ENCODE measurements at regions not wholly inside any gene's neighbourhood (a gene's known extent, or its start where the extent isn't known, plus 50 kb on each side); places are given as distances from the start of the nearest gene placed in this dataset.
"Not testable (repeated sequence)": the region's sequence is repeated elsewhere in the genome, so short reads cannot be mapped to it uniquely, and the experiment has no call there.

GRCh38 chr5:167104351-167104750, 1187.1 kb upstream of the WWC1 start:
- Histone ChIP-seq H3K36me3 (ENCODE audit: control insufficient read depth, insufficient read depth, low read length) (no peaks in the 10 kb centered on the region), H3K4me3 (ENCODE audit: low read depth, low read length) (no peak overlapping the region), H3K27me3 (ENCODE audit: control insufficient read depth, insufficient read depth, low read length) (no peaks in the 10 kb centered on the region)
- DNase-seq (ENCODE audit: low read depth), result no peak
- TF ChIP-seq, protein P1, sequence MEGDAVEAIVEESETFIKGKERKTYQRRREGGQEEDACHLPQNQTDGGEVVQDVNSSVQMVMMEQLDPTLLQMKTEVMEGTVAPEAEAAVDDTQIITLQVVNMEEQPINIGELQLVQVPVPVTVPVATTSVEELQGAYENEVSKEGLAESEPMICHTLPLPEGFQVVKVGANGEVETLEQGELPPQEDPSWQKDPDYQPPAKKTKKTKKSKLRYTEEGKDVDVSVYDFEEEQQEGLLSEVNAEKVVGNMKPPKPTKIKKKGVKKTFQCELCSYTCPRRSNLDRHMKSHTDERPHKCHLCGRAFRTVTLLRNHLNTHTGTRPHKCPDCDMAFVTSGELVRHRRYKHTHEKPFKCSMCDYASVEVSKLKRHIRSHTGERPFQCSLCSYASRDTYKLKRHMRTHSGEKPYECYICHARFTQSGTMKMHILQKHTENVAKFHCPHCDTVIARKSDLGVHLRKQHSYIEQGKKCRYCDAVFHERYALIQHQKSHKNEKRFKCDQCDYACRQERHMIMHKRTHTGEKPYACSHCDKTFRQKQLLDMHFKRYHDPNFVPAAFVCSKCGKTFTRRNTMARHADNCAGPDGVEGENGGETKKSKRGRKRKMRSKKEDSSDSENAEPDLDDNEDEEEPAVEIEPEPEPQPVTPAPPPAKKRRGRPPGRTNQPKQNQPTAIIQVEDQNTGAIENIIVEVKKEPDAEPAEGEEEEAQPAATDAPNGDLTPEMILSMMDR (IDR thresholded peaks at IDR 0.05; ENCODE audit: insufficient read depth, low read length, poor library complexity, severe bottlenecking), result no peak

DNA sequence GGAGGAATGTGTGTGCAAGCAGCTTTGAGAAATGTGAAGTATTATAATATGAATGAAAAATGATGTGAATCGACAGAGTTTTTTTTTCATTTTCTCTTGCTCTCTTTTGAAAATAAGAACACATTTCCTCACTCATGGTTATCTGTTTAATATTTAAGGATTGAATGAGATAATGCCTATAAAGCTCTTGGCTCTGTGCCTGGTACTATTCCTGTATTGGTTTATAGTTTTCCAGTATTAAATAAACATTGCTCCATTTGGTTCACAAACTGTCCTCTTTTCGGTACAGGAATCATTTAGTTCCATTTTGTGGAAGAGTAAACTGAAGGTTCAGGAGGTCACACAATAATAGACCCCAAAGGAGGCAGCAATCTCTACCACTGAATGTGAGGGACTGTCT, 1185.5 kb upstream of the WWC1 start:
- TF ChIP-seq, protein P1 (IDR thresholded peaks at IDR 0.05; ENCODE audit: insufficient read depth, low read length, poor library complexity, severe bottlenecking), result no peak
- no peak for DNase-seq (ENCODE audit: low read depth)
- Histone ChIP-seq H3K27me3 (ENCODE audit: control insufficient read depth, insufficient read depth, low read length) (no peaks in the 10 kb centered on the region), H3K36me3 (ENCODE audit: control insufficient read depth, insufficient read depth, low read length) (no peaks in the 10 kb centered on the region), H3K4me3 (ENCODE audit: low read depth, low read length) (no peak overlapping the region)

DNA sequence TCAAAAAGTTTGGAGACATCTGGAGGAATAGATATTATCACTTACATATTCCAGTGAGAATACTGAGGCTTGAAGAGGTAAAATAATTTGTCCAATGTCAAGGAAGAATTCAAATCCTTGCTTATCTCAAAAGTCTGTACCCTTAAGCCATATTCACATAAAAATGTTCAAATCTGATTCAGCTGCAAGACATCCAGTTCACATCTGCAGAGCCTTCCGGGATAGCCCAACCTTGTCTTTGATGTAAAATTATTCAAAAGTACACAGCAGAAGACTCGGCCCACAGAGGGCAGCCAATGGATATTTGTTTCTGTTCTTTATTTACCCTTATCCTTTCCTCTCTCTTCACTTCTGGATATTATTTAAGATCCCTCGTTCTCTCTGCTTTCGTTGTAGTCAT, 1183.8 kb upstream of the WWC1 start:
- TF ChIP-seq, protein P1 (IDR thresholded peaks at IDR 0.05; ENCODE audit: insufficient read depth, low read length, poor library complexity, severe bottlenecking), result no peak
- Histone ChIP-seq H3K27me3 (ENCODE audit: control insufficient read depth, insufficient read depth, low read length) (no peaks in the 10 kb centered on the region), H3K36me3 (ENCODE audit: control insufficient read depth, insufficient read depth, low read length) (no peaks in the 10 kb centered on the region), H3K4me3 (ENCODE audit: low read depth, low read length) (no peak overlapping the region)
- DNase-seq (ENCODE audit: low read depth), result no peak

GRCh38 chr5:167108266-167108665, 1183.2 kb upstream of the WWC1 start:
- DNase-seq (ENCODE audit: low read depth); H3K27me3 ChIP-seq (ENCODE audit: control insufficient read depth, insufficient read depth, low read length); H3K36me3 ChIP-seq (ENCODE audit: control insufficient read depth, insufficient read depth, low read length); H3K4me3 ChIP-seq (ENCODE audit: low read depth, low read length): not testable (repeated sequence)

GRCh38 chr5:167112556-167112955, 1178.9 kb upstream of the WWC1 start:
- H3K27me3 ChIP-seq (ENCODE audit: control insufficient read depth, insufficient read depth, low read length), result no peaks in the 10 kb centered on the region
- DNase-seq (ENCODE audit: low read depth), result no peak
- H3K4me3 ChIP-seq (ENCODE audit: low read depth, low read length), result no peak overlapping the region
- H3K36me3 ChIP-seq (ENCODE audit: control insufficient read depth, insufficient read depth, low read length), result no peaks in the 10 kb centered on the region
- TF ChIP-seq, protein P1 (IDR thresholded peaks at IDR 0.05; ENCODE audit: insufficient read depth, low read length, poor library complexity, severe bottlenecking), result no peak

DNA sequence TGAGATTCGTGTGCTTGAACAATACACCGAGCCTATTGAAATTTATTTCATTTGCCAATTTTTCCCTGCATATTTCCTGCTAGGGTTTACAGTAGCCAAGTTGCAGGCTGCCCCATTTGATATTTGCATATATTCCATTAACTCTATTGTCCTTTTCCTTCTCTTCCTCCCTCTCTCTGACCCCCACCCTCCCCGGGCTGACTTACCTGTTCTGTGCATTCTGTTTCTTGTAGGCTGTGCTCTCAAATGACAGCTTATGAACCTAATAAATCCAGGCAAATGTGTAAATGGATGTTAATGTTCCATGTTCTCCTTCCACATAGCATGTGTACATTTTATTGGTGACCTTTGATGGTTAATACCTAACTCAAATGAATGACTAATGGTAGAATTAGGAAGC, 1169.2 kb upstream of the WWC1 start:
- TF ChIP-seq, protein P1 (IDR thresholded peaks at IDR 0.05; ENCODE audit: insufficient read depth, low read length, poor library complexity, severe bottlenecking), result no peak
- DNase-seq (ENCODE audit: low read depth), result no peak
- Histone ChIP-seq H3K36me3 (ENCODE audit: control insufficient read depth, insufficient read depth, low read length) (no peaks in the 10 kb centered on the region), H3K27me3 (ENCODE audit: control insufficient read depth, insufficient read depth, low read length) (no peaks in the 10 kb centered on the region), H3K4me3 (ENCODE audit: low read depth, low read length) (no peak overlapping the region)

All from kidney epithelial cell (primary cell).